ENCODE measurements at regions not wholly inside any gene's neighbourhood (a gene's known extent, or its start where the extent isn't known, plus 50 kb on each side); places are given as distances from the start of the nearest gene placed in this dataset.

DNA sequence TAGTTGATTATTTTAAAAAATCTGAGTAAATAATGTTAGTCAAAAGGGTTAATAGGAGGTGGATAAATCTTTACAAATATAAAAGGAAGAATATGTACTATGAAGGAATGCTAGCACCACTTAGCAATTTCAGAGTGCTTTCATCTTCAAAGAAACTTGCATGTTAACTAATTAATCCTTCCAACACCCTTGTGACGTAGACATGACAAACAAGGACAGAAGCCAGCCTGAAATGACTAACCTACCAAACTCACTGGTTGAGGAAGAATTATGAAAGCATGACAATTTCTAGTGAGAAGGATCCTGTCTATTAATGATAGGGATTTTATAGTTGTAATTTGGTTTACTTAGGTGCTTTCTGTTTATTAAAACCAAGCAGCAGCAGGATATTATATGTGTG lies 468.0 kb upstream of the FZD8 start:
- Histone ChIP-seq H3K27ac (ENCODE audit: low read length in 2 of 2) (no peak overlapping the region), H3K9me3 (ENCODE audit: control extremely low read depth in 1 of 3, control insufficient read depth in 2 of 3, insufficient read depth in 1 of 3, low read length in 2 of 3) (peaks cover 0 to under 1% (median 0%) of the 10 kb centered on the region in 3 donors), H4K20me1 (ENCODE audit: control insufficient read depth, insufficient read depth, low read length, poor library complexity, severe bottlenecking) (no peaks in the 10 kb centered on the region), H3K4me2 (replicated peaks; ENCODE audit: low read depth, low read length, poor library complexity, severe bottlenecking) (no peak overlapping the region), H3K4me3 (ENCODE audit: control extremely low read depth in 1 of 5, extremely low read depth in 1 of 5, insufficient read depth in 1 of 5, low read depth in 2 of 5, low read length in 4 of 5) (no peak overlapping the region), H3K79me2 (ENCODE audit: control insufficient read depth, insufficient read depth, low read length) (no peaks in the 10 kb centered on the region), H3K27me3 (replicated peaks in 1 of 4; ENCODE audit: control extremely low read depth in 1 of 4, control insufficient read depth in 3 of 4, insufficient read depth in 4 of 4, low read length in 3 of 4) (no peaks in the 10 kb centered on the region), H2AFZ (ENCODE audit: insufficient read depth, low read depth, low read length, poor library complexity, severe bottlenecking) (no peak overlapping the region), H3K4me1 (ENCODE audit: control insufficient read depth in 2 of 2, insufficient read depth in 2 of 2, low read length in 2 of 2) (no peaks in the 10 kb centered on the region), H3K9ac (ENCODE audit: low read length) (no peak overlapping the region), H3K36me3 (replicated peaks in 1 of 2; ENCODE audit: control extremely low read depth in 1 of 2, control insufficient read depth in 1 of 2, extremely low read depth in 1 of 2, insufficient read depth in 2 of 2, low read length in 1 of 2) (no peaks in the 10 kb centered on the region)
- intact Hi-C loops (cut with micrococcal nuclease), result no loop called here
- Mint-ChIP-seq H3K4me3 (no peak overlapping the region), H3K9me3 (ENCODE audit: insufficient read depth) (no peaks in the 10 kb centered on the region), H3K27ac (no peak overlapping the region), H3K4me1 (no peaks in the 10 kb centered on the region), H3K27me3 (no peaks in the 10 kb centered on the region)
- ChIA-PET CTCF (no interaction called here), POLR2A (no interaction called here)
- ATAC-seq (ENCODE audit: low read depth) (no peak), DNase-seq (no peak)
- TF ChIP-seq CTCF (IDR thresholded peaks at IDR 0.05) (no peak), EZH2 (IDR thresholded peaks at IDR 0.05; ENCODE audit: borderline replicate concordance, insufficient read depth, low read depth, low read length, poor library complexity, severe bottlenecking) (no peak)
- no CpG with 5 or more reads among the region's 1 CpG for WGBS (ENCODE audit: insufficient coverage)

DNA sequence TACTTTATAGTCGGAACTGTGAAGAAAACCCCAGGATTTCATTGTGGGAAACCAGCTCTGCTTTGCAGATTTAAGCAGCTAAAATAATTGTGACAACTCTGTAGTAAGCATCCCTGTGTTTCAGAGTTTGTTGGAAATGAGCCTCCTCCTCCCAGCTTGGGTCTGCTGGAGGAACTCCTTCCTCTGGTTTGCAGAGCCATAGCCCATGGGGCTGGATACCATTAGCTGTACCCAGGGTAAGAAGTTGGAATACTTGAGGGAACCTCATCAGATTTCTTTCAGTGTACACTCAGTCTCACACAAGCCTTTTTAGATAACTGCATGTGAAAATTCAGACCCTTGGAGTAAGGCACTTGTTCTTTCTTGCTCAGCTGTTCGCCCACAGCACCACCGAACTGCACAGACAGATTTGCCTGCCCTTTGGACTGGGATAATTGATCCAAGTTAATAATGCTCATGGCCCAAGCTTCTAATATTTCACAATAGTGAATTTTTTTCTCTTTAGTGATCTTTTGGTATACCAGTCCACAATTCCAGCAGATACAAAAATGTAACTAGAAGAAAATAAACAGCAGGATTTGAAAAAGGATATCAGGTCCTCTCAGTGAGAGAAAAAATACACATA lies 467.4 kb upstream of the FZD8 start:
- no peak overlapping the region for H3K4me3 Mint-ChIP-seq
- Histone ChIP-seq H3K4me1 (ENCODE audit: control insufficient read depth in 2 of 2, insufficient read depth in 2 of 2, low read length in 2 of 2) (no peaks in the 10 kb centered on the region), H3K36me3 (replicated peaks in 1 of 2; ENCODE audit: control extremely low read depth in 1 of 2, control insufficient read depth in 1 of 2, extremely low read depth in 1 of 2, insufficient read depth in 2 of 2, low read length in 1 of 2) (no peaks in the 10 kb centered on the region), H2AFZ (ENCODE audit: insufficient read depth, low read depth, low read length, poor library complexity, severe bottlenecking) (no peak overlapping the region), H3K9ac (ENCODE audit: low read length) (no peak overlapping the region), H3K4me2 (replicated peaks; ENCODE audit: low read depth, low read length, poor library complexity, severe bottlenecking) (no peak overlapping the region), H3K27ac (ENCODE audit: low read length in 2 of 2) (no peak overlapping the region), H3K4me3 (ENCODE audit: control extremely low read depth in 1 of 5, extremely low read depth in 1 of 5, insufficient read depth in 1 of 5, low read depth in 2 of 5, low read length in 4 of 5) (no peak overlapping the region), H4K20me1 (ENCODE audit: control insufficient read depth, insufficient read depth, low read length, poor library complexity, severe bottlenecking) (no peaks in the 10 kb centered on the region), H3K27me3 (replicated peaks in 1 of 4; ENCODE audit: control extremely low read depth in 1 of 4, control insufficient read depth in 3 of 4, insufficient read depth in 4 of 4, low read length in 3 of 4) (no peaks in the 10 kb centered on the region), H3K9me3 (ENCODE audit: control extremely low read depth in 1 of 3, control insufficient read depth in 2 of 3, insufficient read depth in 1 of 3, low read length in 2 of 3) (no peaks in the 10 kb centered on the region), H3K79me2 (ENCODE audit: control insufficient read depth, insufficient read depth, low read length) (no peaks in the 10 kb centered on the region)
- no peaks in the 10 kb centered on the region for H3K4me1 Mint-ChIP-seq
- no peaks in the 10 kb centered on the region for H3K27me3 Mint-ChIP-seq
- DNase-seq, result no peak
- no peak overlapping the region for H3K27ac Mint-ChIP-seq
- H3K9me3 Mint-ChIP-seq (ENCODE audit: insufficient read depth), result no peaks in the 10 kb centered on the region
- intact Hi-C loops (cut with micrococcal nuclease), result no loop called here
- POLR2A ChIA-PET, result no interaction called here
- WGBS (ENCODE audit: insufficient coverage), result 95% methylated on average over 3 of the region's 3 CpGs
- CTCF ChIA-PET, result no interaction called here
- no peak for ATAC-seq (ENCODE audit: low read depth)
- TF ChIP-seq EZH2 (IDR thresholded peaks at IDR 0.05; ENCODE audit: borderline replicate concordance, insufficient read depth, low read depth, low read length, poor library complexity, severe bottlenecking) (no peak), CTCF (IDR thresholded peaks at IDR 0.05) (no peak)

Data from B cell (primary cell).